WTC11 (cell line): ENCODE measurements at regions not wholly inside any gene's neighbourhood (a gene's known extent, or its start where the extent isn't known, plus 50 kb on each side); places are given as distances from the start of the nearest gene placed in this dataset.

Source experiments
- ATAC-seq: fragments of 200-7000 bp; cut with Tn5 transposase; 2 replicates; pipeline ENCODE4 v1.10.0; 2021; ENCODE audit warnings: mild to moderate bottlenecking, moderate library complexity
- CTCF ChIA-PET: fragments of 300-600 bp; sonication (Branson Sonifier 250); formaldehyde crosslinking; loops from one replicate; lab custom pipeline; 2021; ENCODE audit warnings: antibody characterized with exemption; lab: Charles Lee
- POLR2A ChIA-PET: fragments of 350-600 bp; sonication (Branson Sonifier 250); formaldehyde crosslinking; loops from one replicate; lab custom pipeline; 2021; ENCODE audit warnings: antibody characterized with exemption; lab: Charles Lee
- DNase-seq: peaks from one replicate; pipeline ENCODE4 v3.0.0; 2021; ENCODE audit warnings: low spot score
- H3K27ac Mint-ChIP-seq: 2 replicates; pipeline ENCODE4 v1.8.0; 2021; ENCODE audit warnings: mixed read lengths
- H3K27me3 Mint-ChIP-seq: 2 replicates; pipeline ENCODE4 v1.8.0; 2021; ENCODE audit warnings: low read depth, mild to moderate bottlenecking, moderate library complexity, mixed read lengths
- H3K36me3 Mint-ChIP-seq: 2 replicates; pipeline ENCODE4 v1.8.0; 2021; ENCODE audit warnings: mixed read lengths
- H3K4me1 Mint-ChIP-seq: 2 replicates; pipeline ENCODE4 v1.8.0; 2022; ENCODE audit warnings: mixed read lengths
- H3K4me3 Mint-ChIP-seq: 2 replicates; pipeline ENCODE4 v1.8.0; 2021; ENCODE audit warnings: mild to moderate bottlenecking, moderate library complexity, mixed read lengths
- H3K9me3 Mint-ChIP-seq: 2 replicates; pipeline ENCODE4 v1.8.0; 2021; ENCODE audit warnings: mixed read lengths
- ARID4B ChIP-seq: sonication (generic); formaldehyde crosslinking; IDR thresholded peaks from 2 replicates; pipeline ENCODE4 v1.8.0; 2023; ENCODE audit warnings: missing genetic modification reagents, mild to moderate bottlenecking, borderline replicate concordance
- ATF1 ChIP-seq: sonication (generic); formaldehyde crosslinking; IDR thresholded peaks from 2 replicates; pipeline ENCODE4 v1.8.1; 2023; ENCODE audit warnings: mild to moderate bottlenecking, moderate library complexity, missing genetic modification reagents
- EMX1 ChIP-seq: fragments of 250-450 bp; sonication (Bioruptor Pico); IDR thresholded peaks from 2 replicates; pipeline ENCODE4 v1.8.0; 2021; ENCODE audit warnings: mild to moderate bottlenecking
- FOXK1 ChIP-seq: sonication (generic); formaldehyde crosslinking; IDR thresholded peaks from 2 replicates; pipeline ENCODE4 v1.8.0; 2022; ENCODE audit warnings: mild to moderate bottlenecking, moderate library complexity, missing genetic modification reagents
- FOXP1 ChIP-seq: sonication (generic); formaldehyde crosslinking; IDR thresholded peaks from 2 replicates; pipeline ENCODE4 v1.8.0; 2022; ENCODE audit warnings: missing genetic modification reagents, mild to moderate bottlenecking, moderate library complexity, borderline replicate concordance
- GRHL2 ChIP-seq: fragments of 250-450 bp; sonication (Bioruptor Pico); IDR thresholded peaks from 2 replicates; pipeline ENCODE4 v1.8.0; 2022; ENCODE audit warnings: mild to moderate bottlenecking, moderate library complexity; ENCODE audit not compliant: insufficient replicate concordance, severe bottlenecking
- KAT7 ChIP-seq: sonication (generic); formaldehyde crosslinking; IDR thresholded peaks from 2 replicates; pipeline ENCODE4 v1.8.1; 2023; ENCODE audit warnings: missing genetic modification reagents, mild to moderate bottlenecking, borderline replicate concordance
- NFATC4 ChIP-seq: fragments of 250-450 bp; sonication (Bioruptor Pico); IDR thresholded peaks from 2 replicates; pipeline ENCODE4 v1.9.0; 2021; ENCODE audit warnings: mild to moderate bottlenecking
- NR2C2 ChIP-seq: sonication (generic); formaldehyde crosslinking; IDR thresholded peaks from 2 replicates; pipeline ENCODE4 v1.8.0; 2022; ENCODE audit warnings: mild to moderate bottlenecking, missing genetic modification reagents
- NR3C1 ChIP-seq: sonication (generic); formaldehyde crosslinking; conservative IDR thresholded peaks from 2 replicates; pipeline ENCODE4 v1.8.1; 2023; ENCODE audit warnings: low read depth, mild to moderate bottlenecking, missing genetic modification reagents
- OVOL2 ChIP-seq: fragments of 250-450 bp; sonication (Bioruptor Pico); IDR thresholded peaks from 2 replicates; pipeline ENCODE4 v1.9.0; 2021; ENCODE audit warnings: mild to moderate bottlenecking, borderline replicate concordance
- RELA ChIP-seq: sonication (generic); formaldehyde crosslinking; IDR thresholded peaks from 2 replicates; pipeline ENCODE4 v1.8.1; 2022; ENCODE audit warnings: missing genetic modification reagents, mild to moderate bottlenecking, borderline replicate concordance
- SMAD4 ChIP-seq: sonication (generic); formaldehyde crosslinking; IDR thresholded peaks from 2 replicates; pipeline ENCODE4 v1.8.0; 2022; ENCODE audit warnings: mild to moderate bottlenecking, missing genetic modification reagents
- SOX15 ChIP-seq: fragments of 250-450 bp; sonication (Bioruptor Pico); IDR thresholded peaks from 2 replicates; pipeline ENCODE4 v1.9.0; 2021; ENCODE audit warnings: mild to moderate bottlenecking
- TCF7 ChIP-seq: sonication (generic); formaldehyde crosslinking; IDR thresholded peaks from 2 replicates; pipeline ENCODE4 v1.8.0; 2022; ENCODE audit warnings: mild to moderate bottlenecking, low read depth, missing genetic modification reagents, moderate library complexity
- TEAD1 ChIP-seq: sonication (generic); formaldehyde crosslinking; IDR thresholded peaks from 2 replicates; pipeline ENCODE4 v1.8.0; 2022; ENCODE audit warnings: mild to moderate bottlenecking, missing genetic modification reagents
- ZSCAN18 ChIP-seq: fragments of 250-450 bp; sonication (Bioruptor Pico); IDR thresholded peaks from 2 replicates; pipeline ENCODE4 v2.1.2; 2022; ENCODE audit warnings: mild to moderate bottlenecking, moderate library complexity
- TF ChIP-seq, protein P1 (sequence below): fragments of 250-450 bp; sonication (Bioruptor Pico); IDR thresholded peaks from 2 replicates; pipeline ENCODE4 v1.9.0; 2021; ENCODE audit warnings: mild to moderate bottlenecking
- TF ChIP-seq, protein P2 (sequence below): sonication (generic); formaldehyde crosslinking; IDR thresholded peaks from 2 replicates; pipeline ENCODE4 v1.8.0; 2022; ENCODE audit warnings: mild to moderate bottlenecking, missing genetic modification reagents
- TF ChIP-seq, protein P3 (sequence below): sonication (generic); formaldehyde crosslinking; IDR thresholded peaks from 2 replicates; pipeline ENCODE4 v1.8.1; 2023; ENCODE audit warnings: mild to moderate bottlenecking, moderate library complexity, missing genetic modification reagents

- Mint-ChIP-seq H3K36me3 (peaks cover 19% of the 10 kb centered on the region), H3K27me3 (peaks cover 7% of the 10 kb centered on the region)
- CTCF ChIA-PET: no interaction called here
- no peak for ATAC-seq
- TF ChIP-seq ARID4B (no peak), GRHL2 (CRISPR knock-in tag) (no peak), ATF1 (CRISPR knock-in tag) (no peak), NR2C2 (CRISPR knock-in tag) (no peak), RELA (CRISPR knock-in tag) (no peak), NFATC4 (CRISPR knock-in tag) (no peak), KAT7 (CRISPR knock-in tag) (no peak), FOXK1 (no peak)
- TF ChIP-seq, protein P1, sequence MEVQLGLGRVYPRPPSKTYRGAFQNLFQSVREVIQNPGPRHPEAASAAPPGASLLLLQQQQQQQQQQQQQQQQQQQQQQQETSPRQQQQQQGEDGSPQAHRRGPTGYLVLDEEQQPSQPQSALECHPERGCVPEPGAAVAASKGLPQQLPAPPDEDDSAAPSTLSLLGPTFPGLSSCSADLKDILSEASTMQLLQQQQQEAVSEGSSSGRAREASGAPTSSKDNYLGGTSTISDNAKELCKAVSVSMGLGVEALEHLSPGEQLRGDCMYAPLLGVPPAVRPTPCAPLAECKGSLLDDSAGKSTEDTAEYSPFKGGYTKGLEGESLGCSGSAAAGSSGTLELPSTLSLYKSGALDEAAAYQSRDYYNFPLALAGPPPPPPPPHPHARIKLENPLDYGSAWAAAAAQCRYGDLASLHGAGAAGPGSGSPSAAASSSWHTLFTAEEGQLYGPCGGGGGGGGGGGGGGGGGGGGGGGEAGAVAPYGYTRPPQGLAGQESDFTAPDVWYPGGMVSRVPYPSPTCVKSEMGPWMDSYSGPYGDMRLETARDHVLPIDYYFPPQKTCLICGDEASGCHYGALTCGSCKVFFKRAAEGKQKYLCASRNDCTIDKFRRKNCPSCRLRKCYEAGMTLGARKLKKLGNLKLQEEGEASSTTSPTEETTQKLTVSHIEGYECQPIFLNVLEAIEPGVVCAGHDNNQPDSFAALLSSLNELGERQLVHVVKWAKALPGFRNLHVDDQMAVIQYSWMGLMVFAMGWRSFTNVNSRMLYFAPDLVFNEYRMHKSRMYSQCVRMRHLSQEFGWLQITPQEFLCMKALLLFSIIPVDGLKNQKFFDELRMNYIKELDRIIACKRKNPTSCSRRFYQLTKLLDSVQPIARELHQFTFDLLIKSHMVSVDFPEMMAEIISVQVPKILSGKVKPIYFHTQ: no peak
- TF ChIP-seq, all 79 proteins: peak for 0
- Mint-ChIP-seq H3K9me3 (peaks cover 48% of the 10 kb centered on the region), H3K4me1 (no peaks in the 10 kb centered on the region), H3K4me3 (no peak overlapping the region), H3K27ac (no peak overlapping the region)
- POLR2A ChIA-PET: no interaction called here
- no peak for DNase-seq
Measured at GRCh38 chr1:241443561-241443960, 76.0 kb downstream of the FH start.

DNA sequence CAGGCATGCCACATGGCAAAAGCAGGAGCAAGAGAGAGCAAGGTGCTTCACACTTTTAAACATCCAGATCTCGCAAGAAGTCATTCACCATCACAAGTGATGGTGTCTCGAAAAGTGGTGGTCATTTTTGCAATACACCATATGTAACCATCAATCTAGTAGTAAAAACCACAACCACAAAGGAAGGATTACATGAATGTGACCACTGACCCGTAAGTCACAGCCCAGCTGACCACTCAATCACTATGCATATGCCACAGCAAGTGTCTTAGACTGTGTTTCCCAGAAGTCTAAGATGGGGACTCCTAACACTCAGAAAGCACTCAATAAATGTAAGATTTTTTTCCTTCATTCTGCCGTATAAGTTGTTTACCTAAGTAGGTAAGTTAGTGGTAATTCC, 76.9 kb downstream of the FH start:
- no peak for DNase-seq
- Mint-ChIP-seq H3K27ac (no peak overlapping the region), H3K4me3 (no peak overlapping the region), H3K27me3 (peaks cover 7% of the 10 kb centered on the region), H3K36me3 (peaks cover 19% of the 10 kb centered on the region), H3K9me3 (peaks cover 48% of the 10 kb centered on the region), H3K4me1 (no peaks in the 10 kb centered on the region)
- CTCF ChIA-PET: no interaction called here
- no peak for TF ChIP-seq EMX1 (CRISPR knock-in tag)
- no peak for TF ChIP-seq FOXP1 (CRISPR knock-in tag)
- TF ChIP-seq, protein P2, sequence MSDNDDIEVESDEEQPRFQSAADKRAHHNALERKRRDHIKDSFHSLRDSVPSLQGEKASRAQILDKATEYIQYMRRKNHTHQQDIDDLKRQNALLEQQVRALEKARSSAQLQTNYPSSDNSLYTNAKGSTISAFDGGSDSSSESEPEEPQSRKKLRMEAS (CRISPR knock-in tag): no peak
- no peak for TF ChIP-seq NR3C1 (CRISPR knock-in tag)
- TF ChIP-seq SOX15 (CRISPR knock-in tag): no peak
- no peak for TF ChIP-seq TCF7 (CRISPR knock-in tag)
- TF ChIP-seq ZSCAN18: no peak
- no peak for TF ChIP-seq SMAD4 (CRISPR knock-in tag)
- no peak for TF ChIP-seq RELA (CRISPR knock-in tag)
- TF ChIP-seq, protein P3, sequence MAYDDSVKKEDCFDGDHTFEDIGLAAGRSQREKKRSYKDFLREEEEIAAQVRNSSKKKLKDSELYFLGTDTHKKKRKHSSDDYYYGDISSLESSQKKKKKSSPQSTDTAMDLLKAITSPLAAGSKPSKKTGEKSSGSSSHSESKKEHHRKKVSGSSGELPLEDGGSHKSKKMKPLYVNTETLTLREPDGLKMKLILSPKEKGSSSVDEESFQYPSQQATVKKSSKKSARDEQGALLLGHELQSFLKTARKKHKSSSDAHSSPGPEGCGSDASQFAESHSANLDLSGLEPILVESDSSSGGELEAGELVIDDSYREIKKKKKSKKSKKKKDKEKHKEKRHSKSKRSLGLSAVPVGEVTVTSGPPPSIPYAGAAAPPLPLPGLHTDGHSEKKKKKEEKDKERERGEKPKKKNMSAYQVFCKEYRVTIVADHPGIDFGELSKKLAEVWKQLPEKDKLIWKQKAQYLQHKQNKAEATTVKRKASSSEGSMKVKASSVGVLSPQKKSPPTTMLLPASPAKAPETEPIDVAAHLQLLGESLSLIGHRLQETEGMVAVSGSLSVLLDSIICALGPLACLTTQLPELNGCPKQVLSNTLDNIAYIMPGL (CRISPR knock-in tag): no peak
- TF ChIP-seq TEAD1 (CRISPR knock-in tag): no peak
- no peak for TF ChIP-seq OVOL2 (CRISPR knock-in tag)
- ATAC-seq: no peak
- POLR2A ChIA-PET: no interaction called here
